Fibroblast of lung (primary cell): ENCODE measurements at regions not wholly inside any gene's neighbourhood (a gene's known extent, or its start where the extent isn't known, plus 50 kb on each side); places are given as distances from the start of the nearest gene placed in this dataset.

Experiments
- DNase-seq, 2 donors: peaks; one replicate each; pipeline versions ENCODE4 v3.0.0 to v3.0.0-alpha.2; 2010; ENCODE audit warnings: low read depth in 2 of 2
- H2AFZ ChIP-seq: 2 replicates; pipeline ENCODE4 v1.5.1; 2012; ENCODE audit warnings: low read length, control low read depth, inconsistent platforms
- H3K27ac ChIP-seq: 2 replicates; pipeline ENCODE4 v1.5.1; 2011; ENCODE audit warnings: low read length, control low read depth; ENCODE audit not compliant: insufficient read depth
- H3K27me3 ChIP-seq: 2 replicates; pipeline ENCODE4 v1.5.1; 2011; ENCODE audit warnings: mild to moderate bottlenecking, low read length; ENCODE audit not compliant: control insufficient read depth, insufficient read depth
- H3K36me3 ChIP-seq: 2 replicates; pipeline ENCODE4 v1.5.1; 2011; ENCODE audit warnings: low read length; ENCODE audit not compliant: control insufficient read depth, insufficient read depth
- H3K4me1 ChIP-seq: 2 replicates; pipeline ENCODE4 v1.5.1; 2011; ENCODE audit warnings: low read length; ENCODE audit not compliant: control insufficient read depth, insufficient read depth; ENCODE audit errors: extremely low read depth
- H3K4me2 ChIP-seq: 2 replicates; pipeline ENCODE4 v1.5.1; 2011; ENCODE audit warnings: low read length, control low read depth; ENCODE audit not compliant: insufficient read depth; ENCODE audit errors: extremely low read depth
- H3K4me3 ChIP-seq, 4 experiments: fragments of 200-600 bp in 1 of 4; sonication (generic) in 1 of 4; replicated peaks in 1 of 4; 2 replicates each; pipeline ENCODE4 v1.5.1; 2011 to 2016; ENCODE audit warnings: low read length in 4 of 4, low read depth in 3 of 4, mild to moderate bottlenecking in 3 of 4, control low read depth in 2 of 4, inconsistent platforms in 1 of 4, mixed read lengths in 1 of 4; ENCODE audit not compliant: insufficient read depth in 1 of 4; ENCODE audit errors: control extremely low read depth in 1 of 4
- H3K79me2 ChIP-seq: 2 replicates; pipeline ENCODE4 v1.5.1; 2012; ENCODE audit warnings: mild to moderate bottlenecking, low read length, inconsistent platforms; ENCODE audit not compliant: control insufficient read depth, insufficient read depth
- H3K9ac ChIP-seq: 2 replicates; pipeline ENCODE4 v1.5.1; 2011; ENCODE audit warnings: mild to moderate bottlenecking, low read length, control low read depth; ENCODE audit not compliant: insufficient read depth
- H3K9me3 ChIP-seq: 2 replicates; pipeline ENCODE4 v1.5.1; 2012; ENCODE audit warnings: low read depth, low read length; ENCODE audit not compliant: control insufficient read depth, insufficient read depth
- H4K20me1 ChIP-seq: 2 replicates; pipeline ENCODE4 v1.5.1; 2011; ENCODE audit warnings: low read length; ENCODE audit not compliant: control insufficient read depth, insufficient read depth; ENCODE audit errors: extremely low read depth
- EZH2 ChIP-seq: IDR thresholded peaks from 2 replicates; pipeline ENCODE4 v1.5.1; 2012; ENCODE audit warnings: low read length, control low read depth, mild to moderate bottlenecking; ENCODE audit errors: missing control alignments
- TF ChIP-seq, protein P1 (sequence below), 2 donors: IDR thresholded peaks in 1 of 2; conservative IDR thresholded peaks in 1 of 2; 1 replicate in 1 of 2; 2 replicates in 1 of 2; pipeline ENCODE4 v1.5.1; 2011 to 2012; ENCODE audit warnings: low read length in 2 of 2, control low read depth in 1 of 2, inconsistent platforms in 1 of 2, low read depth in 1 of 2, mild to moderate bottlenecking in 1 of 2

DNA sequence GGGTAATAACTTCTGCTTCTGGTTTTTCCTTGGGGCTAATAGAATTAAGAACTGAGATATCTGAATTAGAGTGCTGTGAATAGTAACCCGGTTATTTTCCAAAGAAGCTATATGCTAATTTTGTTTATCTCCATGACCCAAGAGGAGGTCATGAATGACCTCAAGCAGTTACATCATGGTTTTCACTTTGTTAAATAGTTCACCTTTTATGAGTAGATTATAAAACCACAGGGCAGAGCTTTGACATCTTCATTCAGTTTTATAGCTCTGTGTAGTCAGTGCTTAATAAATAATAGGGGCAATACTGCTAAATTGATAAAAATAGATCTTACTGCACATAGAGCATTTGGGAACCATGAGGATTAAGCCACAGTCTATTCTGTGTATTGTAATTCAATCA, 462.2 kb downstream of the LRIG3 start:
- no peak overlapping the region for H3K4me2 ChIP-seq
- no peak overlapping the region for H3K4me3 ChIP-seq
- H3K79me2 ChIP-seq: no peaks in the 10 kb centered on the region
- no peaks in the 10 kb centered on the region for H3K36me3 ChIP-seq
- TF ChIP-seq EZH2: no peak
- H4K20me1 ChIP-seq: no peaks in the 10 kb centered on the region
- no peaks in the 10 kb centered on the region for H3K27me3 ChIP-seq
- peak in 1 of 2 donors; percentile 57 for DNase-seq
- no peak overlapping the region for H2AFZ ChIP-seq
- no peak overlapping the region for H3K27ac ChIP-seq
- H3K4me1 ChIP-seq: no peaks in the 10 kb centered on the region
- no peaks in the 10 kb centered on the region for H3K9me3 ChIP-seq
- H3K9ac ChIP-seq: no peak overlapping the region

DNA sequence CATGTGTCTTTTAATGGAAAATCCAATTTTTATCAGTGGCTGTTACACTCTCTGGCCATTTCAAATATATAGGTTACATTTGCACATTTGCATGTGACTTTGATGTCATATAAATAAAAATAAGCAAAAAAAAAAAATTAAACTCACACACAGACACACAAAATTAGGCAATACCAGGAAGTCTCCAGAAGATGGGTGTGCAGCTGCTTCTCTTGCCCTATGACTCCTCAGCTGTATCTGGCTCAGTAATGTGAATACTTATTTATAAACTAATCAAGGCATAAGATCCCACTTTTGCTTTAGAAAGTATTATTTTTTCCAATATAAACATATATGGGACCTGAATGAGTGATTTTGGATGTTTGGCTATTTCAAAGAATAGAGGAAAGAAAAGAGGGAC, 461.1 kb downstream of the LRIG3 start:
- Histone ChIP-seq H3K4me1 (no peaks in the 10 kb centered on the region), H3K27me3 (no peaks in the 10 kb centered on the region), H2AFZ (no peak overlapping the region), H3K4me3 (no peak overlapping the region), H4K20me1 (no peaks in the 10 kb centered on the region), H3K27ac (no peak overlapping the region), H3K79me2 (no peaks in the 10 kb centered on the region), H3K4me2 (no peak overlapping the region), H3K9me3 (no peaks in the 10 kb centered on the region), H3K9ac (no peak overlapping the region), H3K36me3 (no peaks in the 10 kb centered on the region)
- DNase-seq: peak in 1 of 2 donors; percentile 54
- TF ChIP-seq, protein P1, sequence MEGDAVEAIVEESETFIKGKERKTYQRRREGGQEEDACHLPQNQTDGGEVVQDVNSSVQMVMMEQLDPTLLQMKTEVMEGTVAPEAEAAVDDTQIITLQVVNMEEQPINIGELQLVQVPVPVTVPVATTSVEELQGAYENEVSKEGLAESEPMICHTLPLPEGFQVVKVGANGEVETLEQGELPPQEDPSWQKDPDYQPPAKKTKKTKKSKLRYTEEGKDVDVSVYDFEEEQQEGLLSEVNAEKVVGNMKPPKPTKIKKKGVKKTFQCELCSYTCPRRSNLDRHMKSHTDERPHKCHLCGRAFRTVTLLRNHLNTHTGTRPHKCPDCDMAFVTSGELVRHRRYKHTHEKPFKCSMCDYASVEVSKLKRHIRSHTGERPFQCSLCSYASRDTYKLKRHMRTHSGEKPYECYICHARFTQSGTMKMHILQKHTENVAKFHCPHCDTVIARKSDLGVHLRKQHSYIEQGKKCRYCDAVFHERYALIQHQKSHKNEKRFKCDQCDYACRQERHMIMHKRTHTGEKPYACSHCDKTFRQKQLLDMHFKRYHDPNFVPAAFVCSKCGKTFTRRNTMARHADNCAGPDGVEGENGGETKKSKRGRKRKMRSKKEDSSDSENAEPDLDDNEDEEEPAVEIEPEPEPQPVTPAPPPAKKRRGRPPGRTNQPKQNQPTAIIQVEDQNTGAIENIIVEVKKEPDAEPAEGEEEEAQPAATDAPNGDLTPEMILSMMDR (conservative IDR thresholded peaks at IDR 0.05 in 1 of 2, IDR thresholded peaks at IDR 0.05 in 1 of 2; ENCODE audit: low read depth in 1 of 2, low read length in 2 of 2): no peak
- no peak for TF ChIP-seq EZH2

DNA sequence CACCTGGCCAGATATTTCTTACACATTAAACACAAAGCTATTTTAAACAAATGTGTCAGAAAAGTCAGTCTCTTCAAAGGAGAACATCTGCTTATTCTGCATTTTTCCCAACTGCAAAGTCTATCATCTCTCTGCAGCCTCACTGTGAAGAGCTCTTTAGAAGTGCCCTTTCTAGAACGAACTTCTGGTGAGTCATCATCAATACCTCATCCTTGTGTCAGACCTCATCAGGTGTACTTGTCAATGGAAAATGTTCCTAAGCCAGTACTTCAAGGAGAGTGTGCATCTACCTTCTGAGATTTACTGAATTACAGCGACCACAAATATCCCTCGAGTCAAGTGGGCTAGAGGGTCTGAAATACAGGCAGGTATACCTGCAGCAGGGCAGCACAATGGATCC, 457.3 kb downstream of the LRIG3 start:
- H3K9me3 ChIP-seq: no peaks in the 10 kb centered on the region
- TF ChIP-seq, protein P1 (conservative IDR thresholded peaks at IDR 0.05 in 1 of 2, IDR thresholded peaks at IDR 0.05 in 1 of 2; ENCODE audit: low read depth in 1 of 2, low read length in 2 of 2): no peak
- no peak for TF ChIP-seq EZH2
- no peak overlapping the region for H3K4me2 ChIP-seq
- H3K79me2 ChIP-seq: no peaks in the 10 kb centered on the region
- no peak overlapping the region for H2AFZ ChIP-seq
- H3K36me3 ChIP-seq: no peaks in the 10 kb centered on the region
- H4K20me1 ChIP-seq: no peaks in the 10 kb centered on the region
- peak in 1 of 2 donors; percentile 16 for DNase-seq
- H3K4me3 ChIP-seq: no peak overlapping the region
- no peak overlapping the region for H3K9ac ChIP-seq
- no peaks in the 10 kb centered on the region for H3K4me1 ChIP-seq
- H3K27ac ChIP-seq: no peak overlapping the region
- H3K27me3 ChIP-seq: no peaks in the 10 kb centered on the region

DNA sequence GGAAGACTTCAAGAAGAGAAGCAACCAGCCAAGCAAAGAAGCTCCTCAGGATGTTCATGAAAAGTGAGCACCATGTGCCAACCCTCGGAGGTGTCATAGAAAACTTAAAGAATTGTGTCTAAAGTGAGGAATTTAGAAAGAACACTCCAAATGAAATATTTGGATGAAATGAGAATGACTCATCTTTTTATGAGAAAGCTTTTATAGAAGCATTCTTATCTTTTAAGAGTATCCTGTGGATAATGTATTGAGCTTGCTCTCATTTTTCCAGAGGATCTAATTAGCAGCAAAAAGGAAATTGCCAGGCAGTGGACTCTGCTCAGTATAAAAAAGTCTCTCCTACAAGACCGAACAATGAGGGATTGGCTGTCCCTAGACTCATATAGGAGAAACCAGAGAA, 454.9 kb downstream of the LRIG3 start:
- H3K27ac ChIP-seq: no peak overlapping the region
- peak in 1 of 2 donors; percentile 50 for DNase-seq
- H3K9ac ChIP-seq: no peak overlapping the region
- no peak overlapping the region for H3K4me2 ChIP-seq
- H3K27me3 ChIP-seq: no peaks in the 10 kb centered on the region
- H3K79me2 ChIP-seq: no peaks in the 10 kb centered on the region
- H4K20me1 ChIP-seq: no peaks in the 10 kb centered on the region
- no peak for TF ChIP-seq EZH2
- H3K4me1 ChIP-seq: no peaks in the 10 kb centered on the region
- no peaks in the 10 kb centered on the region for H3K36me3 ChIP-seq
- no peaks in the 10 kb centered on the region for H3K9me3 ChIP-seq
- no peak overlapping the region for H3K4me3 ChIP-seq
- no peak overlapping the region for H2AFZ ChIP-seq
